Stimulated activated CD4-positive, alpha-beta T cell treated with anti-CD3 and anti-CD28 coated beads, Interleukin-4, amount 100 ng/mL, for 4 hours (primary cell): ENCODE measurements at regions not wholly inside any gene's neighbourhood (a gene's known extent, or its start where the extent isn't known, plus 50 kb on each side); places are given as distances from the start of the nearest gene placed in this dataset.
"Not testable (repeated sequence)": the region's sequence is repeated elsewhere in the genome, so short reads cannot be mapped to it uniquely, and the experiment has no call there.

Source experiments
- DNase-seq, 2 experiments: peaks; one replicate each; pipeline ENCODE4 v3.0.0-alpha.2; 2020

DNA sequence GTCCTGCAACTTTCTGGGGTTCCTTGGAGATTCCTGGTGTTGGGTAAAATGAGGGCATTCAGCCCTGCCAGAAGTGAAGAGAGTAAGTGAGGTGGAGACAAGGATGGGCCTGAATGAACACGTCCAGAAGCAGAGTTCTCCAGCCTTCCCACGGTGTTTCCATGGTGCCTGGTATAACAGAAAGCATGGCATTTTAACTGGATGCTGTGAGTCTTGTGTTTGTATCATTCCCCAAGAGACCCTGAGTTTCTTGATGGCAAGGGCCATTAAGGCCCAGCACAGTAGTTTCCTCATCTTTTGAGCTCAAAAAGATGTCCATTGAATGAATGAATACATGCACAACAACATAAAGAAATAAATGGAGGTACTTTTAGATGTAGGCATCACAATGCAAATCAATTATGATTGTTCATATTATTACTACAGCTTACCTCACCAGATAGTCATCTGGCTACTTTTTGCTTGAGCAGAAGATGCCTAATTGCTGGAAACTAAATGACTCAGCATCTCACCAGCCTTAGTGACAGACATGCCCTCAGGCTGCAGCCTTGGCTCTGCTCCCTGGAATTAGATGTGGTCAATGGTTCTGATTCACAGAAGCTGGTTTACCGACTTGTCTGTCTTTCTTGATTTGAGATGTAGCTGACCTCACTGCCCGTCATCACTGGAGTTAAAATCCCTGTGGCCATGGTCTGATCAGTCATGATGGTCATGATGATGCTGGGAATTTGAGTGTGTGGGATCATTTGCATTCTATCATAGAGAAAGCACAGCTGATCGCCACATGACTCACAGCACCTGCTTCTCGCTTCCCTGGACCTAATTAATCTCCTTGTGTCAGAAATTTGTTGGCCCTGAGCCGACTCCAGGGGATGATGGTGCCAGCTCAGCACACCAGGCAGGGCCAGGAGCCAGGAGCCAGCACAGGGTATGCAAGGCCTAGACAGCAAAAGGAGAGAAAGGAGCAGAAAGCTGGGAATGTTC, 83.9 kb downstream of the CXCL12 start:
- no peak for DNase-seq

GRCh38 chr10:44298713-44299112, 86.2 kb downstream of the CXCL12 start:
- no peak for DNase-seq

DNA sequence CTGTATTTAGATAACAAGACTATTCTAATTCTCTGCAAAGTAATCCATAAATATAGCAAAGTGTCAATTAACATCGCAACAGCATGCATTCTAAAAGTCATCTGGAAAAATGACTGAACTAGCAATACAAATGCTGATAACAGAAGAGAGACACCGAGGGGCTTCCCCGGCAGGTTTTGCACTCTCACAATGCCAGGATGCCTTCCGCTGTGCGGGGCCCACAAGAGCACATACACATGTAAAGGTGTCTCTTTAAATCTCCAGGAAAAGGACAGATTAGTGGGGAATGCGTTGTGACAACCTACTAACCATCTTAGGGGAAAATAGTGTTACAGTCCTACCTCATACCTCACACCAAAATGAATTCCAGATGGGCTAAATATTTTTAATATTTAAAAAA, 86.9 kb downstream of the CXCL12 start:
- no peak for DNase-seq

DNA sequence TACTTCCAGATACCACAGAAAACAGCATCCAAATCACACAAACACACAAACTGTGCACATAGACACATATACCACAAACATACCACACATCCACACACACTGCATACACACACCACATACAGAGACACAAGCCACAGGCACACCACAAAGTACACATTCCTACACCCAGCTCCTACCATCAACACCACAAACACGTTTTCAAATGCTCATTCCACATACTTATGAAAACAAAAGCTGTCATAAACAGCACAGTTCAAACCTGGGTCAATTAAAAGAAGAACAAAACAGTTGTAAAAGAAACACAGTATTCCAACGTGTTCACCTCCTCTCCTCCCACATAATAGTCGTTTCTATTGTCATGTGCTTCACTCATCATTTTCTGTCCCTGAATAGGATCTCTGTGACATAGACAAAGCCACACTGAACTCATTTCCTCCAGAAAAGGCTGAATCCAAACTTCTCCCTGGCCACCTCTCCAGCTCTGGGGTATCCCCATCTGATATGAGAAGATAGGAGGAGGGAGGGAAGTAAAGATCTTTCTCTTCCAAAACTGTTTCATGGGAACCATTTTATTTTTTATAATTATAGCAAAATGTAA, 89.2 kb downstream of the CXCL12 start:
- no peak for DNase-seq

- no peak for DNase-seq
These were observed 90.0 kb downstream of the CXCL12 start for GRCh38 chr10:44294726-44295412.

DNA sequence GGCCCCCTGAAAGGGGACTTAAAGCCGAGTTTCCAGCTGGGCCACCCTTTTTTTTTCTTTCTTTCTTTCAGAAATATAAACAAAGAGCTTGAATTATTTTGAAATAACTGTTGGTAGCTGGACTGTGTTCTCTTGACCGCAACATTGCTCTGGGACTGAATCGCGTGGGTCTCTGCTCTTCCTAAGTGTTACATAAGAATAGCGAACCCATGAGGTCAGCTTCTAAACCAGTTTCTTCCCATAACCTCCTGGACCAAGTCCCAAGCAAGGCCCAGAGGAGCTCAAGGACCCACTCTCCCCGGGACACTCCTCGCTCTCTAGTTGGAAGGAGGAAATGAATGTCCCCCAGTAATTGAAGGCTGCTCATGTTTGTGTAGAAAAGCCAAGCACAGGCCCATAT, 91.1 kb downstream of the CXCL12 start:
- DNase-seq, result no peak

- no peak for DNase-seq
These were observed 91.6 kb downstream of the CXCL12 start for GRCh38 chr10:44293306-44293778.

DNA sequence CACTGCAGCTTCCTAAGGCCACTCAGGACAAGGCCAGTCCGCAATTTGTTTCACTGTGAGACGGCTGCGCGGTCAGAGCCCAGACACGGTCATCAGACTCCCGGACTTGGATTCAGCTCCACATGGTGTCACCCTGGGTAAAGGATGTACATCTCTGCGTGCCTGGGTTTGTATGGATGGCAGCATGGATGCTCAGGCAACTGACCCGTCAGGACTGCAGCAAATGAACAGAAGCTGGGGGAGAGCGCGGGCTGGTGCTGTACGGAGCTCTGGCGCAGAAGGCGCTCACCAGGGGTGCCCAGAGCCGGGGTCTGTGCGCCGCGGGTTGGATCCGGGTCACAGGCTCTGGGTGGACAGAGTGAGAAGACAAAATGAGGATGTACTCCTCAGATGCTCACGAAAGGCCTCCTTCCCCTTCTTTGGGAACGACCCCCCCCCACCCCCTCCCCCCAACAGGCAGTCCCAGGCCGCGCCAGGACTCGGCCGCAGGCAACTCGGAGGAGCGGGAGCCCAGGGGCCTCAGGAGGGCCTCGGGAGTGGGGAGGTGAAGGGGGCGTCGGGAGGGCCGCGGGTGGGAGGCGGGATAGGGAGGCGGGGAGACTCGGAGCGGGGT, 92.4 kb downstream of the CXCL12 start:
- no peak for DNase-seq

DNA sequence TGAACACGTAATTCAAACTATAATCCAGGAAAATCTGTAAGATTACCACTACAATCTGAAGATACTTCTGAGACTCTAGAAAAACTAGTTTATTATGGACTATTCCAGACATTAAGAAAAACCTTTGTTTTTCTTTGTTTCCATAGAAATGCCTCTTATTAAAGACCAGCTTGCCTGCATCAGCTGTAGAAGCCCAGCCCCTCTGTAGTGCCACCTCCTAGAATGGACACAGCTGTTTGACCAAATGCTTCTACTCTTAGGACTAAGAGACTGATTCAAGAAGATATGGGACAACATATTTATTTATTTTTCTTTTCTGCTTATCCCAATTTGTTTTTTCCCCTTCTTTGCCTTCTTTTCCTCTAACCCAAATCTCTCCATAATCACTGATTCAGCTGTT, 93.8 kb downstream of the CXCL12 start:
- no peak for DNase-seq

DNA sequence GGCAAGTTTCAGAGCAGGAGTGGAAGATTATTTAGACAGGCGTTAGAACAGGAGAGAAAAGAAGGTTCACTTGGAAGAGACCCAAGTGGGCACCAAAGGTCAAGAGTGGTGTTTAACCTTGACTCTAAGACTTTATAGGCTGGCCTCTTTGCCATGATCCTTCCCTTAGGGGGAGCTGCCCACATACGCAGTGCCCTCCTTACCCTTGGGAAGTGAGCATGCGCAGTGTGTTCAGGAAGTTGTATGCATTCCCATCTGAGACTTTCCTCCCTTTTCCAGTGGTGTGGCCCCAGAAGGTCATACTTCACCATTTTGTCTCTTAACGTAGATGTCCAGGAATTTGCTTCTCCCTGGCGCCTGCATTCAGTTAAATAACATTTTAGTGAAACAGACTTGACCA, 95.8 kb downstream of the CXCL12 start:
- no peak for DNase-seq

- DNase-seq, result no peak
These were observed 97.5 kb downstream of the CXCL12 start for GRCh38 chr10:44287408-44287807.

- DNase-seq, result no peak
These were observed 100.5 kb downstream of the CXCL12 start for GRCh38 chr10:44284198-44285084.

- DNase-seq, result no peak
These were observed 102.1 kb downstream of the CXCL12 start for GRCh38 chr10:44282626-44283300.

DNA sequence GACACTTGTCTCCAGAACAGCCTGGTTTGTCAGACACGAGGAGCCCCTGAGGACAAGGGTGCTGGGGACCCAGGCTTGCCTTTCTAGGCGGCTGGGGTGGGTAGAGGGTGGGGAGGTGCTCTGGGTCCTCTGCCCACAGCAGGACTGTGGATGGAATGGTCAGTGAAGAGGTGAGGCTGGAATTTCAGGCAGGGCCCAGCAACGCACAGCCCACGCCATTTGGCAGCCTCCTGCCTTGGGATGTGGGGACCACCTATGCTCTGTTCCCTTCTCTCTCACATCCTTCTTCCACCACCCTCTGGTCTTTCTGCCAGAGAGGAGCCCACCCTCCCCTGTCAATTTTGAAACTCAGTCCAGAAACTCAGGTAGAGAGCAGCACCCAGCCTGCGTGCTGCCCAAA, 103.2 kb downstream of the CXCL12 start:
- no peak for DNase-seq

DNA sequence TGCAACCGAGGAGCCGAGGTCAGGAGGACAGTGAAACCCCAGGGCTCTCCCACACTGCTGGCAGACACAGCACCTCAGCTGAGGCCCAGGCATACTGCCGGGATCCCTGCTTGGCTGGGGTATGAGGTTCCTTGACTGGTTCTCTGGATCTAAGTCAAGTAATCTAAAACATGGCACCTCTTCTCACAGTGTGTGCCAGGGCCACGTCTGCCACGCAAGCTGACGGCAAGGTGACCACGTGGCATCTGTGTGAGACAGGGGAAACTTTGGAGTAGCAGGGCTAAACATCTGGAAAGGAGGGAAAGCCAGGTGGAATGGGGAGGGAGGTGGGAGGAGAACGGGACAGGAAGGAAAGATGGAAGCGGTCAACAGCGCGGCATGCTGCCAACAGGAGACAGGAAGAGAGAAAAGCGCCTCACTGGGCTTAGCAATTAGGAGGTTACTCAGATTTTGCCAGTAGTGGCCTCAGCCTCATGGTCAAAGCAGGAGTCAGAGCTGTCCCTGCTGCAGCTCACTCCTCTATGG, 103.7 kb downstream of the CXCL12 start:
- no peak for DNase-seq

GRCh38 chr10:44280226-44281014, 104.5 kb downstream of the CXCL12 start:
- DNase-seq, result no peak

DNA sequence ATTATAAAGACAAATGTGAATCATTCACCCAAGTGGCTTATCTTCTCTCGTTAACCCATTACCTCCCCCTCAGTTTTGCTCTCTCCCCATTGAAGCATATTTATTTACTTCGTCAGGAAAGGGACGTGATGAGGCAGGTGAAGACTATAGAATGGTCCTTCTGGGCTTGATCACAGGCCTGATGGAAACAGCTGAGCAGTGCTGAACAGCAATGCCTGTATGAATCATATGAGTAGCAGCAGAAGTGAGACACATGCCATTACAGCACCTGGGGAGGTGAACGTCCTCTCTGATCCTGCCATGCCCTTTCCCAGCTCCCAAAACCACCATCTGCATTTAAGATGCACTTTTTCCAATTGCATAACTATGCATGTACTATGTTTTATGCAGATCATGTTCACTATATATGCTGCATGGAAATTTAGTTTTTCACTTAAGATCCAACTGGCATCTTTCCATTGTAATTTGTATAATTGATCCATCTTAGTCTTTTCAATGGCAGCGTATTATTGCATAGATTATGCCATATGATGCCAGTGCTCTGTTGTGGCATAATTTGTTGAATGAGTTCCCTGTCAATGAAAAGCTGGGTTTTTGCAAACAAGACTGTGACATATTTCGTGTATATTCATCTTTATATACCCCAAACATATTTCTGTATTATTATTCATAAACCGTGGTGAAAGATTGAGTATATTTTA, 105.3 kb downstream of the CXCL12 start:
- no peak for DNase-seq

DNA sequence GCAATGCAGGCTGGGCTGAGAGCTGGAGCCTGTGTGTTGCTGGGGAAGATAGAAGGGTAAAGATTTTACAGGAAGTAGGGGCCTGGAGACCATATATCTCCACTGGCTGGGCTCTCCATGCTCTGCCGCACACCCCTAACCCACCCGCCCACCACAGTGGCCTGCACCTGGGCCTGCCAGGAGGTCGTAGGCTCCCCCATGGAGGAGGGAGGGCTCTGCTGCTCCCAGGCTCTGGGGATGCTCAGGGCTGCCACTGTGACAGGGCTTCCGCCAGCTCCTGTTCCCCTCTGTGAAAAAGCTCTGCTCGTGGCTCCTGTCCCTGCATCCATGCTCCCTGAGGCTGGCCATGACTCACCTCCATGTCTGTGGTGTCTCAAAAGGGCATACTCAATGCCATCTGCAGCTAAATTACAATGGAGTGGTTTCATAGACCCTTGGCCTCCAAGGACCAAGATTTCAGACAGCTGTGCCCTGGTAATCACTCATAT, 106.0 kb downstream of the CXCL12 start:
- no peak for DNase-seq

GRCh38 chr10:44268435-44268948, 116.4 kb downstream of the CXCL12 start:
- not testable (repeated sequence) for DNase-seq
